Vagina (tissue), 2 donors: ENCODE measurements at regions not wholly inside any gene's neighbourhood (a gene's known extent, or its start where the extent isn't known, plus 50 kb on each side); places are given as distances from the start of the nearest gene placed in this dataset.

Experiments used
- POLR2A ChIP-seq, 2 donors: fragments of 450-650 bp; IDR thresholded peaks; one replicate each; pipeline ENCODE4 v1.6.1; 2017; ENCODE audit warnings: antibody characterized with exemption in 2 of 2, mild to moderate bottlenecking in 2 of 2, moderate library complexity in 2 of 2
- POLR2AphosphoS5 ChIP-seq, 2 donors: sonication (generic); formaldehyde crosslinking; IDR thresholded peaks; one replicate each; pipeline ENCODE4 v1.9.0; 2017; ENCODE audit warnings: antibody characterized with exemption in 2 of 2, mild to moderate bottlenecking in 2 of 2, low read depth in 1 of 2; ENCODE audit not compliant: insufficient read depth in 1 of 2

- TF ChIP-seq POLR2AphosphoS5 (IDR thresholded peaks at IDR 0.05; ENCODE audit: insufficient read depth in 1 of 2, low read depth in 1 of 2) = no peak
- TF ChIP-seq POLR2A (IDR thresholded peaks at IDR 0.05) = no peak
Measured at GRCh38 chr3:6041894-6042293, 819.0 kb upstream of the GRM7 start.
